Caco-2 (cell line): ENCODE measurements at regions not wholly inside any gene's neighbourhood (a gene's known extent, or its start where the extent isn't known, plus 50 kb on each side); places are given as distances from the start of the nearest gene placed in this dataset. TPM values are rescaled to one million over a fixed set of nuclear protein-coding genes. Genes with fewer than 3 reads are reported as not detected.

Experiments
- microRNA-seq: library from miRNA; unstranded; fragments of <30 nt; microRNA quantifications from one replicate; pipeline ENCODE4 v1.2.0, GENCODE V29; 2022

Small RNA genes in the stretch of these regions (microRNA-seq; reads per million reads assigned to microRNA genes)
- not detected for gene MIR3156-3
